DND-41 (cell line): ENCODE measurements at regions not wholly inside any gene's neighbourhood (a gene's known extent, or its start where the extent isn't known, plus 50 kb on each side); places are given as distances from the start of the nearest gene placed in this dataset.

Source experiments
- EZH2 ChIP-seq: IDR thresholded peaks from 3 replicates; pipeline ENCODE4 v1.6.1; 2012; ENCODE audit warnings: borderline replicate concordance, low read depth, mild to moderate bottlenecking, moderate library complexity, low read length, inconsistent platforms; ENCODE audit not compliant: severe bottlenecking
- TF ChIP-seq, protein P1 (sequence below): IDR thresholded peaks from 2 replicates; pipeline ENCODE4 v1.5.1; 2012; ENCODE audit warnings: borderline replicate concordance, low read length, moderate library complexity, mild to moderate bottlenecking; ENCODE audit not compliant: poor library complexity, severe bottlenecking; ENCODE audit errors: extremely low read depth

DNA sequence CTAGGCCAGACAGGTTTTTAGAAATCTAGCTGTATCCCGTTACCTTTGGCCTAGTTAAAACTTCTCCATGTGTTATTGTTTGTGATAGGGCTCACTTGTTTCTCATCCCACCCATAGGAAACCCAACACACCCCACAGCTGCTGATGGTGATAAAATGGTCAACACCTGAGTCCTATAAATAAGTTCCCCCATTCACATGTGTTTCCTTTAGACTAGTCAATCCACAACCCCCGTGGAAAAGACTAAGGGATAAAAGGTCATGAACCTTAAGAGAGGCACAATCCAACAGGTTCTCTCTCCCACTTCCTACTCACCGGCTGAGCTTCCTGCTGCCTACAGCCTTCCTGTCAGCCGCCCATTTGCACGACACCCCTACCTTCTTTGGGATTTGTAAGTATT, 768.4 kb downstream of the JRKL start:
- TF ChIP-seq, protein P1, sequence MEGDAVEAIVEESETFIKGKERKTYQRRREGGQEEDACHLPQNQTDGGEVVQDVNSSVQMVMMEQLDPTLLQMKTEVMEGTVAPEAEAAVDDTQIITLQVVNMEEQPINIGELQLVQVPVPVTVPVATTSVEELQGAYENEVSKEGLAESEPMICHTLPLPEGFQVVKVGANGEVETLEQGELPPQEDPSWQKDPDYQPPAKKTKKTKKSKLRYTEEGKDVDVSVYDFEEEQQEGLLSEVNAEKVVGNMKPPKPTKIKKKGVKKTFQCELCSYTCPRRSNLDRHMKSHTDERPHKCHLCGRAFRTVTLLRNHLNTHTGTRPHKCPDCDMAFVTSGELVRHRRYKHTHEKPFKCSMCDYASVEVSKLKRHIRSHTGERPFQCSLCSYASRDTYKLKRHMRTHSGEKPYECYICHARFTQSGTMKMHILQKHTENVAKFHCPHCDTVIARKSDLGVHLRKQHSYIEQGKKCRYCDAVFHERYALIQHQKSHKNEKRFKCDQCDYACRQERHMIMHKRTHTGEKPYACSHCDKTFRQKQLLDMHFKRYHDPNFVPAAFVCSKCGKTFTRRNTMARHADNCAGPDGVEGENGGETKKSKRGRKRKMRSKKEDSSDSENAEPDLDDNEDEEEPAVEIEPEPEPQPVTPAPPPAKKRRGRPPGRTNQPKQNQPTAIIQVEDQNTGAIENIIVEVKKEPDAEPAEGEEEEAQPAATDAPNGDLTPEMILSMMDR, result no peak
- no peak for TF ChIP-seq EZH2
